GM18508 (cell line): ENCODE measurements at regions not wholly inside any gene's neighbourhood (a gene's known extent, or its start where the extent isn't known, plus 50 kb on each side); places are given as distances from the start of the nearest gene placed in this dataset.

ENCODE experiments used
- ATAC-seq: cut with Tn5 transposase; IDR thresholded peaks from one replicate; pipeline ENCODE4 v1.9.1; 2021; ENCODE audit warnings: moderate number of reproducible peaks; ENCODE audit not compliant: insufficient read depth, unreplicated experiment

GRCh38 chr2:200131307-200131706 lies 175.2 kb upstream of the SPATS2L start:
- no peak for ATAC-seq

- ATAC-seq: no peak
Observed at GRCh38 chr2:200135082-200135481, 171.4 kb upstream of the SPATS2L start.

GRCh38 chr2:200136655-200137054 lies 169.8 kb upstream of the SPATS2L start:
- ATAC-seq: no peak

- ATAC-seq: no peak
Observed at GRCh38 chr2:200137271-200137670, 169.2 kb upstream of the SPATS2L start.

GRCh38 chr2:200137691-200138090 lies 168.8 kb upstream of the SPATS2L start:
- no peak for ATAC-seq

- no peak for ATAC-seq
Observed at GRCh38 chr2:200138391-200139124, 167.9 kb upstream of the SPATS2L start.

GRCh38 chr2:200144571-200144970 lies 161.9 kb upstream of the SPATS2L start:
- no peak for ATAC-seq

- no peak for ATAC-seq
Observed at GRCh38 chr2:200146501-200146900, 160.0 kb upstream of the SPATS2L start.

GRCh38 chr2:200147371-200147770 lies 159.1 kb upstream of the SPATS2L start:
- no peak for ATAC-seq

- ATAC-seq: no peak
Observed at GRCh38 chr2:200148366-200148765, 158.1 kb upstream of the SPATS2L start.

GRCh38 chr2:200150411-200151086 lies 155.9 kb upstream of the SPATS2L start:
- ATAC-seq: no peak

GRCh38 chr2:200155652-200156051 lies 150.8 kb upstream of the SPATS2L start:
- no peak for ATAC-seq

GRCh38 chr2:200156166-200156835 lies 150.2 kb upstream of the SPATS2L start:
- no peak for ATAC-seq

GRCh38 chr2:200158647-200159356 lies 147.7 kb upstream of the SPATS2L start:
- ATAC-seq: no peak

- no peak for ATAC-seq
Observed at GRCh38 chr2:200159357-200159707, 147.2 kb upstream of the SPATS2L start.

- ATAC-seq: no peak
Observed at GRCh38 chr2:200159829-200160781, 146.4 kb upstream of the SPATS2L start.

GRCh38 chr2:200161458-200161857 lies 145.0 kb upstream of the SPATS2L start:
- ATAC-seq: no peak

- no peak for ATAC-seq
Observed at GRCh38 chr2:200165687-200166086, 140.8 kb upstream of the SPATS2L start.

GRCh38 chr2:200168641-200169555 lies 137.6 kb upstream of the SPATS2L start:
- ATAC-seq: no peak
